ENCODE measurements at regions not wholly inside any gene's neighbourhood (a gene's known extent, or its start where the extent isn't known, plus 50 kb on each side); places are given as distances from the start of the nearest gene placed in this dataset.

DNA sequence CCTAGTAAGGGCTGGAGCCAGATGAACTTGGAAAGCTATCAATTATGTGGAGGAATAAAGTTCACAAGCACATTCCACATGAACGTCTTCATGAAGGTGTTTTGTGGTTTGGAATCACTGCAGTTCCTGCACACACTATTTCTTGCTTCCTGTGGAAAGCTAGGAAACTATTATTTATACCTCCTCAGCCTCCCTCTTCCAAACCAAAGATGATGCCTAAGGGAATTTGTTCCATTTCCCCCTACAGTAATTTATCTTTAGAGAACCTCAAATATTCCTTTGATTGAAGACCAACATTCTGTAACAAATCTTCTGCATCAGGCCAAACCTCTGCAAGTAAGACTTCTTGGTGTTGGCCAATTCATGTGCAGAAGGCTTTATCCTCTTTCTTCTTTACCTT lies 115.8 kb upstream of the ARHGAP20 start:
- no peak for DNase-seq

- DNase-seq = no peak
Measured at GRCh38 chr11:110827276-110827675, 115.0 kb upstream of the ARHGAP20 start.

GRCh38 chr11:110824912-110825620 lies 112.8 kb upstream of the ARHGAP20 start:
- DNase-seq = no peak

DNA sequence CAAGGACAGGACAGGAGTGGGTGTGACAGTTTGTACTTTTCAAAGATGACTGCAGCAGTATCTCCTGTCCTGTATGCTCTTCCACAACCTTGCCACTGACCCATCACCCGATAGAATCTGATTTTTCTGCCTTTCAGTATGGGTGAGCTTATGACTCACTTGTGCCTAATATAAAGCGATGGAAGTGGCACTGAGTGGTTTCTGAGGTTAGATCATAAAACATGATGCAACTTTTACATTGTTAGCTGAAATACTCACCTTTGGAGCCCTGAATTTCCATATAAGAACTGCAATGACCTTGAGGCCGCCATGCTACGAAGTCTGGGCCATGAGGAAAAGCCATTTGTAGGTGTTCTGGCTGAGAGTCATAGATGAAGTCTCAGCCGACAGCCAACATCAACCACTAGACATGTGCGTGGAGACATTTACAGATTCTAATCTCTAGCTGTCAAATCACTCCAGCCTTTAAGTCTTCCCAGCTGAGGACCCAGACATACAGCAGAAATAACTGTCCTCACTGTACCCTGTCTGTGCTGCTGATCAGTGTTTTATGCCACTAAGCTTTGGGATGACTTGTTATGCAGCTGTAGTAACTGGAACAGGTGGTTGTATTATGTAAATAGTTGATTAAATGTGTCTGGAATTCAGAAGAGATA lies 105.9 kb upstream of the ARHGAP20 start:
- DNase-seq = no peak

GRCh38 chr11:110812086-110812733 lies 100.0 kb upstream of the ARHGAP20 start:
- DNase-seq = no peak

DNA sequence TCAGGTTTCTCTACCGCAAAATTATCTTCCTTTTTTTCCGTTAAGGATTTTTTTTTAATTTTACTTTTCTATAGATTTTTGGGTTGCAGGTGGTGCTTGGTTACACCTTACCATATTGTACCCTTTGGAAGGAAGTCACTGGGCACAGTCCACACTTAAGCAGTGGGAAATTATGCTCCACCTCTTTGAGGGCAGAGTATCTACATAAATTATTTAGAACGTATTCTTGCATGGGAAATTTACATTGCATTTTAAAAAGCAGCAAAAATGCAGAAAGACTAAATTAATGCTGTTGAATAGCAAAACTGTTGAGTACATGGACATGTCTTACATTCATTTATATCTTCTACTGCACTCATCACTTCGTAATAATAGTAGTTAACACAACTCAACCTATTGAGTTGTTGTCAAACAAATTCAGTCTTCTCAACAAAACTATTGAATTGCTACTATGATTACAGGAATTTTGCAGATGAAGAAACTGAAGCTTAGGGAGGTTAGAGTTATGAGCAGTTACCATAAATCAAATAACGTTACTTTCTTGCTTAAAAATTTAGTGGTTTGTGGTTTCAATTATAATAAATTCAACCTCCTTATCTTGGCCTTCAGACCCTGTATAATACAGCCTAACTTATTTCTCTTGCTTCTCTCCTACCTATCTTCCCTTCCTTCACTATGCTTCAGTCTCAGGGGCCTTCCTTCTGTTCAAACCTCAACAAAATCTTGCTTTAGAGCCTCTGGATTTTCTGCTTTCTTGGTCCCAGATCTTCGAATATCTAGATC lies 97.4 kb upstream of the ARHGAP20 start:
- no peak for DNase-seq

- no peak for DNase-seq
Measured at GRCh38 chr11:110808248-110808647, 96.0 kb upstream of the ARHGAP20 start.

DNA sequence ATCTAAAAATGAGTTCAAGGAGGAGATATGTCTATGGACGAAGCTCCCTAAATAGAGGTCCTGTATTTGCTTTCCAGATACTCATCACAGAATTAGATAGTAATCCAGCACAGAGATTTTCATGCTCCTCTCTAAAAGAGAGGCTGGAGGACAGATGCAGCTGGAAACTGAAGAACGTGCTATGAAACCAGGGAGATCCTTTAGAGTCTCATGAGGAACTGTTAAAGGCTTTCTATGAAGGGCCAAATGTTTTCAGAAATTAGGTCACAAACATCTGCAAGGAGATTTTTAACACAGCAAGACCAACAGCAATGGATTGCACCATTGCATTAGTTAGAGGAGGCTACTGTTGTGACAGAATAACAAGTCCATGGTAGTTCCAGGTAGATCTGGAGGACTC lies 95.6 kb upstream of the ARHGAP20 start:
- no peak for DNase-seq

DNA sequence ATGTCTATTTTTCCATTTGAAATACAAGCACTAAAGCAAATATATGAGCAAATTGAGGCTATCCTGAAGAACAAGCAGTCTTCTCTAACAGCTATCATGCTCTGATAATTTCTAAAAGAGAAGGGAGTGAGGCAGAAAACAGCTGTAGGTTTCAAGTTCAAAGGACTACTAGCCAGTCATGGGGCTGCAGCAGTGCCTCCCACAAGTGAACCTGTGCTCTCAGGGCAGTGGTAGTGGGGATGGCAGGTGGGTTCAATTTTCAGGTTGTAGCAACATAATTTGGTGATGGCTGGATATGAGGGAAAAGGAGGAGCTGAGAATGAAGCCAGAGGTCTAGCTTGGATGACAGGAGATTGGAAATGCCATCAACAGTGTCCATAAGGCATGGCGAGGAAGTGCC lies 93.5 kb upstream of the ARHGAP20 start:
- peak; percentile 18 for DNase-seq

- no peak for DNase-seq
Measured at GRCh38 chr11:110802162-110802561, 89.9 kb upstream of the ARHGAP20 start.

- no peak for DNase-seq
Measured at GRCh38 chr11:110801328-110801727, 89.1 kb upstream of the ARHGAP20 start.

GRCh38 chr11:110798201-110798900 lies 86.1 kb upstream of the ARHGAP20 start:
- DNase-seq = no peak

GRCh38 chr11:110797453-110797852 lies 85.2 kb upstream of the ARHGAP20 start:
- no peak for DNase-seq

DNA sequence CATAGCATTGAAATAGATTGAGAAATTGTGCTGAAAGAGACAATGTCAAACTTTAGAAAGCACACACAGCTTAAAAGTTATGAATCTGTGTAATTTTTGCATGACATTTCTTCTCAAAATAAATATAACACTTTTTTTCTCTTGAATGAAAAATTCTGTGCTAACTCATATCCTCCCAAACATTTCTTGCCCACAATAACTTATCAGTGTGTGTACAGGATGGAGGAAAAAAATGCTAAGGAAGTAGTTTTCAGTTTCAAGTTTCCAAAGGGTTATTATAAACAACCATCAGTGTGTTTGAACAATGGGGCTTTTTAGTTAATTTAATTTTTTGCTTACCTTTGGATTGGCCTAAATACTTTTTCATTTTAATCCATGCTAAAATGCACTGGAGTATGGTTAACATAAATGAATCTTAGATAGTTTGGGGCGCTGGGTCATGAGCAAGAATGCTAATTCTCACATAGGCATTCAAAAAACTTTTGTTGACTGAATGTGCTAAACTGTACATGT lies 82.9 kb upstream of the ARHGAP20 start:
- DNase-seq = no peak

DNA sequence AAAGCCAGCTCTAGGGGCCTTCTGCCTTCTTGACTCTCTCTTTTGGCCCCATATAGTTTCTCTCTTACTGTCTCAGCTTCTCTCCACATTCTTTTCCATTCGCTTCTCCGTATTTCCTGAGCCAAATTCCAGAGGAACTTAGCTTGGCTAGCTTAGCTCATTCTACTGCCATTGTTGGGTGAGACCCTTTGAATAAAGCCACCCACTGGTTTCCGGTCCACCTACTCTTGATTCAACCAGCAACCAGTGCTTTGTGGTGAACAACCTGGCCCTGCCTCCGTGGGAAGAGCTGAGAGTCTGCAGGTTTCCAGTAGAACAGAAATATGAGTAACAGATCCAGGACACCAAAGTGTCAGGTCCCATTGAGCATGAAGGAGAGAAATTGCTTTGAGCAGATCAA lies 81.3 kb upstream of the ARHGAP20 start:
- DNase-seq = no peak

DNA sequence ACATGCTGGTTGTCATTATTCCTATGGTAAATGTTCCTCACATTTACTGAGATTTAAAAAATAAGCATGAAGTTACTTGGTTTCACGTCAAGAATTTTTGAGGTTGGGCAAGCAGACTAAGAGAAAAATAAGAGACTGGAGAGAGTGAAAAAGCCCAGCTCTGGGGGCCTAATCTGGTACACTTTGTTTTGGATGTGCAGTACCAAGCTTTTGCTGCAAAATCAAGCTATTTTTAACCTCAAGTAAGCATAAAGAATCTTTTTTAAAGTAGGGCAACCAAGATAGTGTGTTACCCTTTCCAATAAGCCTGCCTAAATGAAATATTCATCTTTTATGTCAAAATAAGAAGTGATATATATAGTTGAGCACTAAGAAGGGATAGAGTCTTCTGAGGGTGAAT lies 79.4 kb upstream of the ARHGAP20 start:
- no peak for DNase-seq

- no peak for DNase-seq
Measured at GRCh38 chr11:110787680-110788079, 75.4 kb upstream of the ARHGAP20 start.

DNA sequence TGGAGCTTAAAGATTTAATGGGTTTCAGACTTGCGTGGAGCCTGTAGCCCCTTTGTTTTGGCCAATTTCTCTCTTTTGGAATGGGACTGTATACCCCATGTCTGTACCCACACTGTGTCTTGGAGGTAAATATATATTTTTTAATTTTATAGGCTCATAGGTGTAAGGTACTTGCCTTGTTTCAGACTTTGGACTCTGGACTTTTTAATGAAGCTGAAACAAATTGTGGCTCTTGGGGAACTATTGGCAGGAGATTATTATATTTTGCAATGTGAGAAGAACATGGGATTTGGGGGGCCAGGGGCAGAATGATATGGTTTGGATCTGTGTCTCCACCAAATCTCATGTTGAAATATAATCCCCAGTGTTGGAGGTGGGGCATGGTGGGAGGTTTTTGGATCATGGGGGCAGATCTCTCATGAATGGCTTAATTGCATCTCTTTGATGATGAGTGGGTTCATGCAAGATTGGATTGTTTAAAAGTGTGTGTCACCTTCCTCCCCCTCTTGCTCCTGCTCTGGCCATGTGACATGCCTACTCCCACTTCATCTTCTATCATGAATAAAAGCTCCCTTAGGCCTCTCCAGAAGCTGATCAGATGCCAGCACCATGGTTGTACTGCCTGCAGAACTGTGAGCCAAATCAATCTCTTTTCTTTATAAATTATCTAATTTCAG lies 74.1 kb upstream of the ARHGAP20 start:
- no peak for DNase-seq

DNA sequence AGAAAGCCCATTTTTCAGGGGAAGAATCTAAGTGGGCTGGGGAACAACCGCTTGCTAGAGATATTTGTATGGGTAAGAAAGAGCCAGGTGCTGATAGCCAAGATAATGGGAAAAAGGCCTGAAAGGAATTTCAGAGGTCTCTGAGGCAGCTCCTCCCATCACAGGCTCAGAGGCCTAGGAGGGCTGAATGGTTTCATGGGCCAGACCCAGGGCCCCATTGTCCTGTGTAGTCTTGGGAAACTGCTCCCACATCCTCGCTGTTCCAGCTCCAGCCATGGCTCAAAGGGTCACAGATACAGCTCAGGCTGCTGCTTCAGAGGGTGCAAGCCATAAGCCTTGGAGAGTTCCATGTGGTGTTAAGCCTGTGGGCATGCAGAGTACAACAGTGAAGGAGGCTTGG lies 73.2 kb upstream of the ARHGAP20 start:
- no peak for DNase-seq

GRCh38 chr11:110782616-110783015 lies 70.4 kb upstream of the ARHGAP20 start:
- DNase-seq = no peak

- DNase-seq = no peak
Measured at GRCh38 chr11:110779108-110779507, 66.9 kb upstream of the ARHGAP20 start.

DNA sequence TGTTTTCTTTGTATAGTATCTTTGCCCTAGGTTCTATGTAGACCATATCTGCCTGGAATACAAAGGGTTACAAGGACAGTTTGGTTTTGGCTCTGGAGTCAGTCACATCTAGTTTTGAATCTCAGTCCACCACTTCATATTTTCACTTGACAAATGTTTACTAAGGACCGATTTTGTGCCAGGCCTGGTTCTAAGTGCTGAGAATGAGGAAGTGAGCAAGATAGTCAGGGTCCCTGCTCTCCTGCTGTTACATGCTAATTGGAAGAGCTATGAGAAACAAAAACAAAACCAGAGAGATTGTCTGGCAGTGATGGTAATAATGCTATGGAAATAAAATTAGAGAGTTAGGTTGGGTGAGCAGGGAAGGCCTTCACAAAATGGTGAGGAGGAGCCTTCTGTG lies 66.1 kb upstream of the ARHGAP20 start:
- DNase-seq = no peak
